ENCODE measurements at regions not wholly inside any gene's neighbourhood (a gene's known extent, or its start where the extent isn't known, plus 50 kb on each side); places are given as distances from the start of the nearest gene placed in this dataset.

GRCh38 chr9:80061940-80062339 is 490.2 kb downstream of the TLE4 start:
- TF ChIP-seq POLR2A (IDR thresholded peaks at IDR 0.05) = no peak
- TF ChIP-seq CTCF (IDR thresholded peaks at IDR 0.05) = no peak
